Neural cell (in vitro differentiated cells): ENCODE measurements at regions not wholly inside any gene's neighbourhood (a gene's known extent, or its start where the extent isn't known, plus 50 kb on each side); places are given as distances from the start of the nearest gene placed in this dataset.

Experiments used
- CTCF ChIP-seq: fragments of 450-650 bp; IDR thresholded peaks from 2 replicates; pipeline ENCODE4 v1.5.1; 2014; ENCODE audit warnings: antibody characterized with exemption, mild to moderate bottlenecking, moderate library complexity; ENCODE audit not compliant: poor library complexity, severe bottlenecking
- EP300 ChIP-seq: fragments of 450-650 bp; conservative IDR thresholded peaks from 2 replicates; pipeline ENCODE4 v1.6.1; 2014; ENCODE audit warnings: antibody characterized with exemption, mild to moderate bottlenecking, moderate library complexity; ENCODE audit not compliant: poor library complexity, severe bottlenecking
- EZH2 ChIP-seq: fragments of 200-600, 300-800 bp; shearing (Covaris generic), sonication (generic); IDR thresholded peaks from 2 replicates; pipeline ENCODE4 v1.6.1; 2014; ENCODE audit warnings: antibody characterized with exemption, low read length, borderline replicate concordance, mild to moderate bottlenecking; ENCODE audit not compliant: insufficient read depth, poor library complexity, severe bottlenecking
- MXI1 ChIP-seq: fragments of 450-650 bp; conservative IDR thresholded peaks from 2 replicates; pipeline ENCODE4 v1.6.1; 2014; ENCODE audit warnings: antibody characterized with exemption, mild to moderate bottlenecking; ENCODE audit not compliant: poor library complexity, severe bottlenecking
- POLR2AphosphoS5 ChIP-seq: IDR thresholded peaks from 2 replicates; pipeline ENCODE4 v1.6.1; 2012
- REST ChIP-seq: IDR thresholded peaks from 2 replicates; pipeline ENCODE4 v1.6.1; 2012; ENCODE audit warnings: borderline replicate concordance
- SMC3 ChIP-seq: fragments of 450-650 bp; conservative IDR thresholded peaks from 2 replicates; pipeline ENCODE4 v1.6.1; 2014; ENCODE audit warnings: antibody characterized with exemption, mild to moderate bottlenecking, moderate library complexity; ENCODE audit not compliant: poor library complexity
- TAF1 ChIP-seq: IDR thresholded peaks from 2 replicates; pipeline ENCODE4 v1.6.1; 2012; ENCODE audit warnings: low read depth

- no peak for TF ChIP-seq EZH2
- TF ChIP-seq CTCF = no peak
- TF ChIP-seq TAF1 = no peak
- no peak for TF ChIP-seq POLR2AphosphoS5
- no peak for TF ChIP-seq MXI1
- no peak for TF ChIP-seq EP300
- TF ChIP-seq REST = no peak
- no peak for TF ChIP-seq SMC3
Observed at GRCh38 chr16:65751622-65752521, 614.6 kb upstream of the CDH5 start.
